ENCODE measurements at regions not wholly inside any gene's neighbourhood (a gene's known extent, or its start where the extent isn't known, plus 50 kb on each side); places are given as distances from the start of the nearest gene placed in this dataset.

- H3K4me3 ChIP-seq (ENCODE audit: low read depth, low read length): no peak overlapping the region
- DNase-seq (ENCODE audit: low read depth): no peak
- no peak for TF ChIP-seq CTCF (IDR thresholded peaks at IDR 0.05; ENCODE audit: insufficient read depth, low read length)
Measured at GRCh38 chr17:54524501-54524900, 376.2 kb upstream of the TOM1L1 start.

DNA sequence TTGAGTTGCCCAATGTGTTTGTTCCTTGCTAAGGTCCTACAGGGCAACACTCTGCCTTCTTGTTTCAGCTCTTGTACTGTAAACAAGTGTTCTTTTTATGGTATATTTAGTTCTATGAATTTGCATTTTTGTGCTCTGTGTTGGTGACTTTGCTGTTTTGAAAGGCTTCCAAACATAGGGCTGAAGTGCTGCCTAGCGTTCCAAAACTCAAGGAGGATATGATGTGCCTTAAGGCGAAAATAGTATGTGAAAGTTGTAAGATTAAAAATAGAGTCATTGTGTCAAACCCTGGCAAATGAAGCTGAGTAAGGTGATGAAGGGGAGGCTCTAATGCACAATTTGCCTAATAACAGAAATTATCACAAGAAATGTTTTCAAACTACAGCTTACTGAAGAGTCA, 372.7 kb upstream of the TOM1L1 start:
- no peak for DNase-seq (ENCODE audit: low read depth)
- H3K4me3 ChIP-seq (ENCODE audit: low read depth, low read length): no peak overlapping the region
- TF ChIP-seq CTCF (IDR thresholded peaks at IDR 0.05; ENCODE audit: insufficient read depth, low read length): no peak

DNA sequence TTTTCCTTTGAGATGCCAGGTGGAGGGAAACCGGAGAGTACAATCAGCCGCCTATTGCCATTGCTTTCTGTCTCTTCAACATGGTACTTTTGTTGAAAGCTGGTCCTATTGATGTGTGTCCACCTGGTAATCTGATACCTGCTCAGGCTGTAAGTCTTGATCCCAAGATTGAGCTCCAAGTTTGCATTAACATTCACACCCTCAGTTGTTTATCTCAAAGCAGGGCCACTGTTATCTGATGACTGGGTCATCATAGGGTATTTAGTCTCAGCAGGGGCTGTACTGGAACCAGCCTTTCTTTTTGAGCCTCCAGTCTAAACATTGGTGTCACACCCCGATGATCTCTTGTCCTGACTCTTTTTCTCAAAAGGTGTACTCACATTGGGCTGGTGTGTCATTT, 370.3 kb upstream of the TOM1L1 start:
- H3K4me3 ChIP-seq (ENCODE audit: low read depth, low read length): no peak overlapping the region
- no peak for DNase-seq (ENCODE audit: low read depth)
- no peak for TF ChIP-seq CTCF (IDR thresholded peaks at IDR 0.05; ENCODE audit: insufficient read depth, low read length)

GRCh38 chr17:54536306-54536705, 364.3 kb upstream of the TOM1L1 start:
- no peak for TF ChIP-seq CTCF (IDR thresholded peaks at IDR 0.05; ENCODE audit: insufficient read depth, low read length)
- no peak overlapping the region for H3K4me3 ChIP-seq (ENCODE audit: low read depth, low read length)
- no peak for DNase-seq (ENCODE audit: low read depth)

DNA sequence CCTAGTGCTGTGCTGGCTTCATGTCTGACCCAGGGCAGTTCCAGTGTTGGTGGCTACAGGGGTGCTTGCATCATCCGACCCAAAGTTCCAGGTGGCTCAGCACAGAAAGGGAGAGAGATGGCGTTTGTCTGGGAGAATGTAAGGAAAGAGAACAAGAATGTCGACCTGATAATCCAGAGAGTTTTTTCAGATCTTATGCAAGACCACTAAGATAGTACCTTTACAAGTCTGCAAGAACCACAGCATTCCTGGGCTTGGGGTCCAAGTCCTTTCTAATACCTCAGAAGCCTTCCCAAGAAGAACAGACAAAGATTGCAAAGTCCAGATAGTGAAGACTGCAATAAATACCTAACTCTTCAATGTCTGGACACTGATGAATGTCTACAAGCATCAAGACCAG, 363.0 kb upstream of the TOM1L1 start:
- no peak for TF ChIP-seq CTCF (IDR thresholded peaks at IDR 0.05; ENCODE audit: insufficient read depth, low read length)
- DNase-seq (ENCODE audit: low read depth): no peak
- H3K4me3 ChIP-seq (ENCODE audit: low read depth, low read length): no peak overlapping the region

DNA sequence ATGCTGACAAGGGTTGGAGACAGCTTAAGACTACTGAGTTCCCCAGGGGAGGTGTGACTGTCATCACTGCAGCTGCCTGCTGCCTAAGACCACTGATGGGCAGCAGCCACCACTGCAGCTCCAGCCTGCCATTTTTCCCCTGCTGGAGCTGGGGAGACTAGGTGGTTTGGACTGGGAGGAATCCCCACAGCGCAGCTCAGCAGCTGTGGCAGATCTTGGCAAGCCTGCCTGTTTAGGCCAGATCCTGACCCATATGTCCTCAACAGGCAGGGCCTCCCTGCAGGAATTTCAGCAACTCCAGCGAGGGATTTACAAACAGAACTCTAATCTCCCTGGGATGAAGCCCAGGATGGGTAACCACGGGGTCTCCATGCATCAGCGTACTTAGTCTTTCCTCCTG, 356.4 kb upstream of the TOM1L1 start:
- DNase-seq (ENCODE audit: low read depth): no peak
- H3K4me3 ChIP-seq (ENCODE audit: low read depth, low read length): no peak overlapping the region
- no peak for TF ChIP-seq CTCF (IDR thresholded peaks at IDR 0.05; ENCODE audit: insufficient read depth, low read length)

DNA sequence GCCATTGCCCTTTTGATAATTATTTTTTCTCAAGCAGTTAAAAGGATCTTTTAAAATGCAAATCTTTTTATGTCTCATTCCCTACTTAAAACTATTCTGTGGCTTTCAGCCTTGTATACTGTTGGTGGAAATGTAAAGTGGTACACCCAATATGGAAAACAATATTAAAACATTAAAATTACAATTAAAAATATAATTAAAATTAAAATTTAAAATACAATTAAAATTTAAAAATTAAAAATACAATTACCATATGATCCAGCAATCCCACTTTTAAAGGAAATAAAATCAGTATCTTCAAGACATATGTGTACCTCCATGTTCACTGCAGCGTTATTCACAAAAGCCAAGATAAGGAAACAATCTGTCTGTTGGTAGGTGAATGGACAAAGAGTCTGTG, 340.8 kb upstream of the TOM1L1 start:
- no peak for TF ChIP-seq CTCF (IDR thresholded peaks at IDR 0.05; ENCODE audit: insufficient read depth, low read length)
- DNase-seq (ENCODE audit: low read depth): no peak
- no peak overlapping the region for H3K4me3 ChIP-seq (ENCODE audit: low read depth, low read length)

Data from fibroblast of the aortic adventitia (primary cell).